ENCODE measurements at regions not wholly inside any gene's neighbourhood (a gene's known extent, or its start where the extent isn't known, plus 50 kb on each side); places are given as distances from the start of the nearest gene placed in this dataset.

DNA sequence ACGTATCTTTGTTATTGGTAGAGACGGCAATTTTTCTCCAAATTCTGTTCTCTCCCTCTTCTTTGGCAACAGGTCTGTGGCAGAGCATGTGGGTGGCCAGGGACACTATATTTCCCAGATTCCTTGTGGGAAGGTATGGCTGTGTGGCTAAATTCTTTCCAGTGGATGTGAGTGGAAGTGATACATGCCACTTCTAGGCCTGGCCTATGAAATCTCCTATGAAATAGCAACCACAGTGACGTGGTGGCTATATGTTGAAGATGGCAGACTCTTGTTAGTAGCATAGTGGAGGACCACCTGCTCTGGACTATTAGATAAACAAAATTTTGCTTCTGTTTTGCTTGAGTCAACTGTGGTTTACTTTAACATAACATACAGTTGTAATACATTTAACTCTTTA is 243.3 kb downstream of the IL20RB start:
- Mint-ChIP-seq H3K36me3 (ENCODE audit: low read depth) (no peaks in the 10 kb centered on the region), H3K4me1 (ENCODE audit: low read depth) (no peaks in the 10 kb centered on the region), H3K9me3 (peaks cover 15% of the 10 kb centered on the region), H3K27me3 (no peaks in the 10 kb centered on the region), H3K27ac (no peak overlapping the region), H3K4me3 (no peak overlapping the region)
- intact Hi-C loops (cut with micrococcal nuclease) = no loop called here

DNA sequence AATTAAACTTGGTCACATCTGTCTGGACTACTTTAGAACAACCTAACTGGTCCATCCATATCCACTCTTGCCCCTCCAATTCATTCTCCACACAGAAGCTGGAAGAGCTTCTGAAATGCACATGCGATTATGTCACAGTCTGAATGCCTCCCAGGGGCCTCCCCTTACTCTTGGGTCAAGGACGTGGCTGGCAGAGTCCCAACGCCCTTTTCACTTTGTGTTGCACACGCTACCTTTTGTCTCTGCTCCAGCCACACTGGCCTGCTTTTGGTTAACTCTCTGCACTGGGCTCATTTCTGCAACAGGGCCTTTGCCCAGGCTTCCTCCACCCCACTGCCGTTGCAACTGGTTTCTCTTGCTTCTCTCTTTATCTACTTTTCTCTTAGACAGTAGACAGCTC is 245.2 kb downstream of the IL20RB start:
- Mint-ChIP-seq H3K4me3 (no peak overlapping the region), H3K4me1 (ENCODE audit: low read depth) (no peaks in the 10 kb centered on the region), H3K9me3 (peaks cover 15% of the 10 kb centered on the region), H3K36me3 (ENCODE audit: low read depth) (no peaks in the 10 kb centered on the region), H3K27me3 (no peaks in the 10 kb centered on the region), H3K27ac (no peak overlapping the region)
- intact Hi-C loops (cut with micrococcal nuclease) = no loop called here

- Mint-ChIP-seq H3K4me3 (no peak overlapping the region), H3K27me3 (no peaks in the 10 kb centered on the region), H3K27ac (no peak overlapping the region), H3K9me3 (peaks cover 8% of the 10 kb centered on the region), H3K4me1 (ENCODE audit: low read depth) (no peaks in the 10 kb centered on the region), H3K36me3 (ENCODE audit: low read depth) (no peaks in the 10 kb centered on the region)
- intact Hi-C loops (cut with micrococcal nuclease) = no loop called here
Measured at GRCh38 chr3:137204409-137204808, 246.6 kb downstream of the IL20RB start.

GRCh38 chr3:137205394-137206045 is 247.7 kb downstream of the IL20RB start:
- Mint-ChIP-seq H3K4me3 (no peak overlapping the region), H3K9me3 (no peaks in the 10 kb centered on the region), H3K4me1 (ENCODE audit: low read depth) (no peaks in the 10 kb centered on the region), H3K36me3 (ENCODE audit: low read depth) (no peaks in the 10 kb centered on the region), H3K27ac (no peak overlapping the region), H3K27me3 (no peaks in the 10 kb centered on the region)
- intact Hi-C loops (cut with micrococcal nuclease) = no loop called here

DNA sequence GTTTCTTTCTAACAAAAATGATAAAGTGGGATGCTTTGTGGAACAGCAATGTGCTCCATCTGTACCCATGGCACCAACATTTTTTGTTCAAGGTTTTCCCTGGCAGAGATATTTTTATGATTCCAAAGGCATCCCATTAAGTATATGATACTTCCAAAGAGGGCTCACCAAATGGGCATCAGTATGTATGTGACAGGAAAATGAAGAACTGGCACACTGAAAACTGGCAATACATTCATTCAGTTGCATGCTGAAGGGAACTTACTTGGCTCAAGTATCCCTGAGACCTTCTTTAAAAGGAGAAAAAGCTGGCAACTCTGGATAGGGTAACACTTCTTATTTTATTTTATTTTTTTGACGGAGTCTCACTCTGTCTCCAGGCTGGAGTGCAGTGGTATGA is 249.8 kb downstream of the IL20RB start:
- no peaks in the 10 kb centered on the region for H3K36me3 Mint-ChIP-seq (ENCODE audit: low read depth)
- no peaks in the 10 kb centered on the region for H3K4me1 Mint-ChIP-seq (ENCODE audit: low read depth)
- intact Hi-C loops (cut with micrococcal nuclease) = no loop called here
- H3K27ac Mint-ChIP-seq = no peak overlapping the region
- H3K27me3 Mint-ChIP-seq = no peaks in the 10 kb centered on the region
- H3K4me3 Mint-ChIP-seq = no peak overlapping the region
- no peaks in the 10 kb centered on the region for H3K9me3 Mint-ChIP-seq

DNA sequence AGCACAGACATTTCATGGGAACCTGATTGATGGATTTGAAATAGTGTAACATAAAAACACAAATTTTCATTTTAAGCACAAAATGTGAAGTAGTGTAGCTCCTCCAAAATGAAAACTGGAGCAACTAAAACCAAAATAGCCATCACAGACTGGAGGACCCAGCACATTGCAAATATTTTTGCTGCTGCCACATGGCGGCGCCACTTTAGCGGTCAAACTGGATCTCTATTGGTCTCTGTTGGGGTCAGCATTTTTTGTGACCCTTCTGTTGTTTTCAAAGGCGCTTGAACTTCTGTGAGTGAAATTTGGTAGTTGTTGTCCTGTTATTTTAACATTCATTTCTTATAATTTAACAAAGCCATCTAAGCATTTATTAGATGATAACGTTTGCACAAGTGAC is 259.9 kb downstream of the IL20RB start:
- no peaks in the 10 kb centered on the region for H3K4me1 Mint-ChIP-seq (ENCODE audit: low read depth)
- no peak overlapping the region for H3K27ac Mint-ChIP-seq
- H3K9me3 Mint-ChIP-seq = peaks cover 5% of the 10 kb centered on the region
- intact Hi-C loops (cut with micrococcal nuclease) = no loop called here
- H3K27me3 Mint-ChIP-seq = no peaks in the 10 kb centered on the region
- no peaks in the 10 kb centered on the region for H3K36me3 Mint-ChIP-seq (ENCODE audit: low read depth)
- no peak overlapping the region for H3K4me3 Mint-ChIP-seq

GRCh38 chr3:137219801-137220445 is 262.1 kb downstream of the IL20RB start:
- H3K27me3 Mint-ChIP-seq = no peaks in the 10 kb centered on the region
- peaks cover 5% of the 10 kb centered on the region for H3K9me3 Mint-ChIP-seq
- no peak overlapping the region for H3K4me3 Mint-ChIP-seq
- intact Hi-C loops (cut with micrococcal nuclease) = no loop called here
- H3K27ac Mint-ChIP-seq = no peak overlapping the region
- H3K36me3 Mint-ChIP-seq (ENCODE audit: low read depth) = no peaks in the 10 kb centered on the region
- H3K4me1 Mint-ChIP-seq (ENCODE audit: low read depth) = no peaks in the 10 kb centered on the region

- H3K27me3 Mint-ChIP-seq = no peaks in the 10 kb centered on the region
- H3K4me1 Mint-ChIP-seq (ENCODE audit: low read depth) = no peaks in the 10 kb centered on the region
- H3K9me3 Mint-ChIP-seq = peaks cover 5% of the 10 kb centered on the region
- no peak overlapping the region for H3K27ac Mint-ChIP-seq
- H3K4me3 Mint-ChIP-seq = no peak overlapping the region
- intact Hi-C loops (cut with micrococcal nuclease) = no loop called here
- no peaks in the 10 kb centered on the region for H3K36me3 Mint-ChIP-seq (ENCODE audit: low read depth)
Measured at GRCh38 chr3:137222736-137223225, 265.0 kb downstream of the IL20RB start.

DNA sequence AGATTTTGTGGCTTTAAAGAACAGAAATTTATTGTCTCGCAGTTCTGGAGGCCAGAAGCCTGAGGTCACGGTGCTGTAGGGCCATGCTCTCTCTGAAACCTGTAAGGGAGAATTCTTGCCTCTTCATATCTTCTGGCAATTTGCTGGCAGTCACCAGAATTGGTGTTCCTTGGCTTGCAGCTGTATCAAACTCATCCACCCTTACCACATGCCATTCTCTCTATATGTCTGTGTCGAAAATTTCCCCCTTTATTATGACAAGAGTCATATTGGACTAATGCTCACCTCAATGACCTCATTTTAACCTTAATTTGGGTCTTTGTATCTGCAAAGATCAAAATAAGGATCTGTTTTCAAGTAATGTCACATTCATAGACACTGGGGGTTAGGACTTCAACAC is 266.7 kb downstream of the IL20RB start:
- H3K27me3 Mint-ChIP-seq = no peaks in the 10 kb centered on the region
- H3K4me1 Mint-ChIP-seq (ENCODE audit: low read depth) = no peaks in the 10 kb centered on the region
- no peak overlapping the region for H3K4me3 Mint-ChIP-seq
- H3K9me3 Mint-ChIP-seq = peaks cover 5% of the 10 kb centered on the region
- intact Hi-C loops (cut with micrococcal nuclease) = no loop called here
- no peaks in the 10 kb centered on the region for H3K36me3 Mint-ChIP-seq (ENCODE audit: low read depth)
- no peak overlapping the region for H3K27ac Mint-ChIP-seq

- Mint-ChIP-seq H3K9me3 (peaks cover 8% of the 10 kb centered on the region), H3K36me3 (ENCODE audit: low read depth) (no peaks in the 10 kb centered on the region), H3K4me1 (ENCODE audit: low read depth) (no peaks in the 10 kb centered on the region), H3K27ac (no peak overlapping the region), H3K27me3 (no peaks in the 10 kb centered on the region), H3K4me3 (no peak overlapping the region)
- intact Hi-C loops (cut with micrococcal nuclease) = no loop called here
Measured at GRCh38 chr3:137242836-137243400, 285.1 kb downstream of the IL20RB start.

DNA sequence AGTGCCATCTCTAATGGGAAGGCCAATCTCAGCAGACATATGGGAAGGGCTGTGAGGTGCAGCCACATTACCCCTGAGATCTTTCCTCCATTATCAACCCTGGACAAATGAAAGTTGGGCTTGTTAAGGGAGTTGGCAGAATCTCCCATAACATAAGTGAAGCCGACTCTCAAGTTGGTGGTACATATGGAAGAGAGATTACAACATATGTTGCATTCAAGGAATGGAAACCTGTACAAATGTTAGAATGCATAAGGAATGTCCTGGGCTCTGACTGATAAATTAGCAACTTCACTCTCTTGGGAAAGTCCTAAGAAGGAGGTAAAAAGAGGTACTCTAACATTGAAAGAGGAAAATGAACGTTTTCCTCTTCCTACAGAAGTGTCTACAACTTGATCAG is 288.7 kb downstream of the IL20RB start:
- H3K9me3 Mint-ChIP-seq = peaks cover 31% of the 10 kb centered on the region
- intact Hi-C loops (cut with micrococcal nuclease) = no loop called here
- H3K27me3 Mint-ChIP-seq = no peaks in the 10 kb centered on the region
- H3K4me1 Mint-ChIP-seq (ENCODE audit: low read depth) = no peaks in the 10 kb centered on the region
- H3K36me3 Mint-ChIP-seq (ENCODE audit: low read depth) = no peaks in the 10 kb centered on the region
- no peak overlapping the region for H3K4me3 Mint-ChIP-seq
- H3K27ac Mint-ChIP-seq = no peak overlapping the region

GRCh38 chr3:137249311-137249940 is 291.6 kb downstream of the IL20RB start:
- Mint-ChIP-seq H3K27me3 (no peaks in the 10 kb centered on the region), H3K4me1 (ENCODE audit: low read depth) (no peaks in the 10 kb centered on the region), H3K27ac (no peak overlapping the region), H3K4me3 (no peak overlapping the region), H3K9me3 (peaks cover 31% of the 10 kb centered on the region), H3K36me3 (ENCODE audit: low read depth) (no peaks in the 10 kb centered on the region)
- intact Hi-C loops (cut with micrococcal nuclease) = no loop called here

DNA sequence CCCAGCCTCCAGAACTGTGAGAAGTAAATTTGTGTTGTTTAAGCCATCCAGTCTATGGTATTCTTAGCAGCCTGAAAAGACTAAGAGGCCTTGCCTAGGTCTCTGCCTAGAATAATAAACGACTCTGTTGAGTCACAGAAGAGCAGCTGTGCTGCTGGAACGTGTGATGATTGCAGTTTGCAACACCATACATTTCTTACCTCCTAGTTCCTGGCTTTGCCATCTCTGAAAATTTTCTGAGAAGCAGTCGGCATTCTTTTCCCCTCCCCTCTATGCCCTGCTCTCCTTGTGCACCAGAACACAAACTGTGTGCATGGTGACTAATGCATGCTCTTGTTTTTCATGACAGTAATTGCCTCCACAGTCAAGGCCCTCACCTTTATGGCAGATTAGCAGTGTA is 301.3 kb downstream of the IL20RB start:
- H3K27me3 Mint-ChIP-seq = no peaks in the 10 kb centered on the region
- no peak overlapping the region for H3K27ac Mint-ChIP-seq
- H3K36me3 Mint-ChIP-seq (ENCODE audit: low read depth) = no peaks in the 10 kb centered on the region
- H3K4me3 Mint-ChIP-seq = no peak overlapping the region
- intact Hi-C loops (cut with micrococcal nuclease) = no loop called here
- no peaks in the 10 kb centered on the region for H3K4me1 Mint-ChIP-seq (ENCODE audit: low read depth)
- H3K9me3 Mint-ChIP-seq = no peaks in the 10 kb centered on the region

DNA sequence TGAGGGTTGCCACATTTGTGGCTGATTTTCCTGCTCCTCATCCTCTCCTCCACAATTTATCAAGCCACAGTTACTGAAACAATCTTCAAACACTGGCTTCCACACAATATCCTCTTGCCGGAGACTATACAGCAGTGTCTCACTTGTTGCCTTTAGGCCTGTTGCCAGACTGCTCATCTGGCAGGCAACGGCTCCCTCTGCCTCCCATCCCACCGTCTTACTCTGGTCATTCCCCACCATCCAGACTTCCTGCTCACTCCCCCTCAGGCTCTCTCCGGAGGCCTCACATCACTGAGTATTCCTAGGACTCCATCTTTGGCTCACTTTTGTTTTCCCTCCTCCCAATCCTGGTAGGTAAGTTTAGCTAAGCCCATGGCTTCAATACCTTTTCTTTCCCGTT is 301.9 kb downstream of the IL20RB start:
- H3K27me3 Mint-ChIP-seq = no peaks in the 10 kb centered on the region
- intact Hi-C loops (cut with micrococcal nuclease) = no loop called here
- H3K27ac Mint-ChIP-seq = no peak overlapping the region
- no peaks in the 10 kb centered on the region for H3K9me3 Mint-ChIP-seq
- H3K36me3 Mint-ChIP-seq (ENCODE audit: low read depth) = no peaks in the 10 kb centered on the region
- no peaks in the 10 kb centered on the region for H3K4me1 Mint-ChIP-seq (ENCODE audit: low read depth)
- no peak overlapping the region for H3K4me3 Mint-ChIP-seq
